HCT116 (cell line): ENCODE measurements at regions not wholly inside any gene's neighbourhood (a gene's known extent, or its start where the extent isn't known, plus 50 kb on each side); places are given as distances from the start of the nearest gene placed in this dataset.

Source experiments
- ATAC-seq: fragments of 200-7000 bp; cut with Tn5 transposase; 2 replicates; pipeline ENCODE4 v1.9.1; 2020; ENCODE audit warnings: mild to moderate bottlenecking, moderate library complexity
- BruUV-seq: library from RNA; stranded (reverse); fragments of 400-500 nt; replicated peaks from 2 replicates; lab custom pipeline; 2021; lab: Mats Ljungman, UMichigan
- CTCF ChIA-PET: fragments of 300-600 bp; sonication (Branson Sonifier 250); formaldehyde crosslinking; loops from one replicate; lab custom pipeline; 2021; ENCODE audit warnings: antibody characterized with exemption; lab: Charles Lee
- POLR2A ChIA-PET: fragments of 300-600, 350-600 bp; sonication (Branson Sonifier 250); formaldehyde crosslinking; loops from one replicate; lab custom pipeline; 2021; ENCODE audit warnings: antibody characterized with exemption; lab: Charles Lee
- RAD21 ChIA-PET, 2 experiments: fragments of 300-600 bp; sonication (Branson Sonifier 250); formaldehyde crosslinking; loops; one replicate each; lab custom pipeline; 2023; ENCODE audit warnings: low total read pairs in 2 of 2; ENCODE audit not compliant: uncharacterized antibody in 2 of 2, unreplicated experiment in 2 of 2, low non-redundant PET in 1 of 2; lab: Charles Lee
- DNase-seq: peaks from one replicate; pipeline ENCODE4 v3.0.0-alpha.2; 2010; ENCODE audit warnings: low read depth, low spot score
- H2AFZ ChIP-seq: fragments of 200-600 bp; shearing (Covaris generic), sonication (generic); 2 replicates; pipeline ENCODE4 v1.6.1; 2017; ENCODE audit warnings: low read depth, mixed run types, mixed read lengths, antibody characterized with exemption, low read length; ENCODE audit not compliant: poor library complexity, severe bottlenecking
- H3K27ac ChIP-seq: 2 replicates; pipeline ENCODE4 v1.5.1; 2012; ENCODE audit warnings: low read depth, low read length
- H3K27me3 ChIP-seq: fragments of 200-600 bp; sonication (generic); 2 replicates; pipeline ENCODE4 v1.6.1; 2016; ENCODE audit warnings: mixed run types, low read length, mixed read lengths; ENCODE audit not compliant: insufficient read depth
- H3K36me3 ChIP-seq, 2 experiments: fragments of 200-500 bp in 1 of 2; fragments of 200-600 bp in 1 of 2; sonication (Bioruptor generic) in 1 of 2; sonication (generic) in 1 of 2; 2 replicates each; pipeline versions ENCODE4 v1.5.1 to v1.6.1; 2014 to 2016; ENCODE audit warnings: low read length in 2 of 2, inconsistent platforms in 1 of 2, mixed read lengths in 1 of 2, mixed run types in 1 of 2; ENCODE audit not compliant: insufficient read depth in 2 of 2, control insufficient read depth in 1 of 2
- H3K4me1 ChIP-seq, 2 experiments: fragments of 200-600 bp in 1 of 2; sonication (generic) in 1 of 2; 2 replicates each; pipeline versions ENCODE4 v1.5.1 to v1.6.1; 2012 to 2017; ENCODE audit warnings: low read length in 2 of 2, inconsistent platforms in 1 of 2, mild to moderate bottlenecking in 1 of 2, mixed read lengths in 1 of 2, mixed run types in 1 of 2, moderate library complexity in 1 of 2; ENCODE audit not compliant: insufficient read depth in 2 of 2, control insufficient read depth in 1 of 2
- H3K4me2 ChIP-seq: fragments of 200-600 bp; sonication (generic); 2 replicates; pipeline ENCODE4 v1.6.1; 2017; ENCODE audit warnings: mixed run types, low read length, mixed read lengths
- H3K4me3 ChIP-seq, 2 experiments: fragments of 200-600 bp in 1 of 2; sonication (generic) in 1 of 2; replicated peaks in 1 of 2; 2 replicates each; pipeline ENCODE4 v1.5.1; 2011 to 2016; ENCODE audit warnings: low read length in 2 of 2, control low read depth in 1 of 2, low read depth in 1 of 2, mild to moderate bottlenecking in 1 of 2, mixed read lengths in 1 of 2, mixed run types in 1 of 2
- H3K79me2 ChIP-seq: fragments of 200-600 bp; sonication (generic); 2 replicates; pipeline ENCODE4 v1.6.1; 2017; ENCODE audit warnings: mild to moderate bottlenecking, mixed run types, low read length, moderate library complexity, mixed read lengths; ENCODE audit not compliant: insufficient read depth
- H3K9ac ChIP-seq: fragments of 200-600 bp; sonication (generic); 2 replicates; pipeline ENCODE4 v1.6.1; 2016; ENCODE audit warnings: low read length, mixed read lengths
- H3K9me2 ChIP-seq: fragments of 200-600 bp; sonication (generic), shearing (Covaris generic); 2 replicates; pipeline ENCODE4 v1.6.1; 2017; ENCODE audit warnings: mixed run types, mild to moderate bottlenecking, moderate library complexity; ENCODE audit not compliant: insufficient read depth
- H3K9me3 ChIP-seq, 2 experiments: fragments of 200-500 bp in 1 of 2; fragments of 200-600 bp in 1 of 2; sonication (Bioruptor generic) in 1 of 2; sonication (generic) in 1 of 2; 2 replicates each; pipeline ENCODE4 v1.6.1; 2014 to 2017; ENCODE audit warnings: low read length in 2 of 2, mixed read lengths in 2 of 2, inconsistent platforms in 1 of 2, low read depth in 1 of 2, mild to moderate bottlenecking in 1 of 2, mixed run types in 1 of 2, moderate library complexity in 1 of 2; ENCODE audit not compliant: control insufficient read depth in 1 of 2, insufficient read depth in 1 of 2
- H4K20me1 ChIP-seq: fragments of 200-600 bp; sonication (generic), shearing (Covaris generic); 2 replicates; pipeline ENCODE4 v1.6.1; 2017; ENCODE audit warnings: mixed run types, mild to moderate bottlenecking, moderate library complexity; ENCODE audit not compliant: insufficient read depth
- CTCF ChIP-seq, 3 experiments: fragments of 200-600 bp in 1 of 3; sonication (generic) in 1 of 3; IDR thresholded peaks in 2 of 3; conservative IDR thresholded peaks in 1 of 3; 2 replicates each; pipeline ENCODE4 v1.5.1; 2012 to 2017; ENCODE audit warnings: low read depth in 2 of 3, low read length in 2 of 3, antibody characterized with exemption in 1 of 3, borderline replicate concordance in 1 of 3, control low read depth in 1 of 3, mild to moderate bottlenecking in 1 of 3, mixed read lengths in 1 of 3, mixed run types in 1 of 3, moderate library complexity in 1 of 3; ENCODE audit not compliant: insufficient read depth in 1 of 3
- FOSL1 ChIP-seq: IDR thresholded peaks from 2 replicates; pipeline ENCODE4 v1.6.1; 2012; ENCODE audit warnings: low read depth
- JUND ChIP-seq: IDR thresholded peaks from 2 replicates; pipeline ENCODE4 v1.6.1; 2012
- POLR2A ChIP-seq: IDR thresholded peaks from 2 replicates; pipeline ENCODE4 v1.7.0; 2011; ENCODE audit warnings: borderline replicate concordance; ENCODE audit not compliant: insufficient read depth, insufficient read length; ENCODE audit errors: extremely low read depth
- RAD21 ChIP-seq: IDR thresholded peaks from 2 replicates; pipeline ENCODE4 v1.6.1; 2012; ENCODE audit warnings: low read depth, mild to moderate bottlenecking
- SP1 ChIP-seq: IDR thresholded peaks from 2 replicates; pipeline ENCODE4 v1.6.1; 2012; ENCODE audit warnings: low read depth
- SRF ChIP-seq: IDR thresholded peaks from 2 replicates; pipeline ENCODE4 v1.6.1; 2012; ENCODE audit warnings: low read depth
- YY1 ChIP-seq: IDR thresholded peaks from 2 replicates; pipeline ENCODE4 v1.6.1; 2011; ENCODE audit warnings: low read length, low read depth, moderate library complexity, mild to moderate bottlenecking; ENCODE audit not compliant: insufficient replicate concordance; ENCODE audit errors: extremely low read depth
- intact Hi-C: fragments of 100-400 bp; cut with micrococcal nuclease; formaldehyde crosslinking; loops from 2 replicates; pipeline ENCODE4 v1.10.0; 2022

DNA sequence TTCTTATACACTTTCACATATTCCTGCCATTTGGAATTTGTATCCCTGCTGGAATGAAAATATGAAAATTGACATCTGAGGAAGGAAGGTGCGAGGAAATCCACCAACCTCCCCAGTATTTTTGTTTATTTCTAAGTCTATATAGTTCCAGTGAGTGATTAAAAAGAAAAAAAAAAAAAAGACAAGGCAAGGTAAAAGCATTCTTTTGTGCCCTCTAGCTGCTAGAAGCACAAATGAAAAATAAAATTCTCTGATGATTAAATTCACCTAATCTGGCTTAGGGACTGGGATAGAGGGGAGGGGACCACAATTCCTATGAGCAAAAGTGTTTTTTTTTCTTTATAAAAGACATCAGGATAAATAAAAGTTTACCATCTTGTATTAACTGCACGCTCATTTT lies 370.9 kb downstream of the NR2F2 start:
- H3K27ac ChIP-seq: no peak overlapping the region
- TF ChIP-seq SP1 (no peak), RAD21 (peak; percentile 29; the same call in 1 of the 2 replicates), CTCF (IDR thresholded peaks at IDR 0.05 in 2 of 3, conservative IDR thresholded peaks at IDR 0.05 in 1 of 3; ENCODE audit: borderline replicate concordance in 1 of 3, insufficient read depth in 1 of 3, low read depth in 2 of 3, low read length in 2 of 3) (peak in 2 of 3 experiments; percentile 6 to 14; a peak in 1 of 6 replicates)
- H3K4me2 ChIP-seq: no peak overlapping the region
- H3K4me1 ChIP-seq: no peaks in the 10 kb centered on the region
- no peak overlapping the region for H3K9ac ChIP-seq
- peaks cover 51% of the 10 kb centered on the region for H3K27me3 ChIP-seq
- POLR2A ChIA-PET: no interaction called here
- ATAC-seq (no peak), DNase-seq (no peak)
- H3K9me2 ChIP-seq: no peaks in the 10 kb centered on the region
- H3K9me3 ChIP-seq: no peaks in the 10 kb centered on the region
- H4K20me1 ChIP-seq: no peaks in the 10 kb centered on the region
- H3K36me3 ChIP-seq: no peaks in the 10 kb centered on the region
- intact Hi-C loops: no loop called here
- no peaks in the 10 kb centered on the region for H3K79me2 ChIP-seq
- CTCF ChIA-PET: no interaction called here
- no TSS peak for BruUV-seq
- no peak overlapping the region for H3K4me3 ChIP-seq
- RAD21 ChIA-PET: no interaction called here
- no peak overlapping the region for H2AFZ ChIP-seq

DNA sequence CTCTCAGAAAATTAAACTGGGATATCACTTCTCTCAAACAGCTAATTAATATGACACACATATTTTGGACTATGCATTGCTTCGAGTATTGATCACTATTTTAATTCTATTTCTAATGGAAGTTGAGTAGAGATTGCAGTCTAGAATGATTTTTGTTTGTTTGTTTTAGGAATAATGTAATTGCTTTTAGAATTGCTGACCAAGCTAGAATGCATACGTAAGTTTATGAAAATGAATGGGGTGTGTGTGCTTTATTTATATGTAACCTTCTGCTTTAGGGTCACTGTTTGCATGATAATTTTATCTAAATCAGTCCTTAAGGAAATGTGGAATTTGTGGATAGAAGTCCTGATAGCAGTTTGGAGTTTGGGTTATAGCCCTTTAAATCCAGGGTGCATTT lies 371.4 kb downstream of the NR2F2 start:
- Histone ChIP-seq H3K9me3 (no peaks in the 10 kb centered on the region), H3K27me3 (peaks cover 51% of the 10 kb centered on the region), H3K9ac (no peak overlapping the region), H3K4me1 (no peaks in the 10 kb centered on the region), H3K27ac (no peak overlapping the region), H4K20me1 (no peaks in the 10 kb centered on the region), H2AFZ (no peak overlapping the region), H3K36me3 (no peaks in the 10 kb centered on the region), H3K9me2 (no peaks in the 10 kb centered on the region), H3K79me2 (no peaks in the 10 kb centered on the region), H3K4me2 (no peak overlapping the region), H3K4me3 (no peak overlapping the region)
- no peak for DNase-seq
- BruUV-seq: no TSS peak
- intact Hi-C loops: no loop called here
- ATAC-seq: no peak
- TF ChIP-seq FOSL1 (no peak), YY1 (no peak), JUND (no peak), POLR2A (no peak), SRF (no peak)
- ChIA-PET POLR2A (no interaction called here), RAD21 (no interaction called here), CTCF (no interaction called here)
